ENCODE measurements at regions not wholly inside any gene's neighbourhood (a gene's known extent, or its start where the extent isn't known, plus 50 kb on each side); places are given as distances from the start of the nearest gene placed in this dataset.

- no peak for TF ChIP-seq POLR2A (IDR thresholded peaks at IDR 0.05)
- TF ChIP-seq CTCF (IDR thresholded peaks at IDR 0.05), result no peak
- TF ChIP-seq EP300 (IDR thresholded peaks at IDR 0.05), result no peak
Observed at GRCh38 chr2:89763581-89764485, 1072.4 kb downstream of the RPIA start.

All from suprapubic skin (tissue), 3 donors.